GM19035 (cell line): ENCODE measurements at regions not wholly inside any gene's neighbourhood (a gene's known extent, or its start where the extent isn't known, plus 50 kb on each side); places are given as distances from the start of the nearest gene placed in this dataset.
"Not testable (repeated sequence)": the region's sequence is repeated elsewhere in the genome, so short reads cannot be mapped to it uniquely, and the experiment has no call there.

Experiments
- ATAC-seq: cut with Tn5 transposase; IDR thresholded peaks from one replicate; pipeline ENCODE4 v1.9.1; 2021; ENCODE audit not compliant: unreplicated experiment

DNA sequence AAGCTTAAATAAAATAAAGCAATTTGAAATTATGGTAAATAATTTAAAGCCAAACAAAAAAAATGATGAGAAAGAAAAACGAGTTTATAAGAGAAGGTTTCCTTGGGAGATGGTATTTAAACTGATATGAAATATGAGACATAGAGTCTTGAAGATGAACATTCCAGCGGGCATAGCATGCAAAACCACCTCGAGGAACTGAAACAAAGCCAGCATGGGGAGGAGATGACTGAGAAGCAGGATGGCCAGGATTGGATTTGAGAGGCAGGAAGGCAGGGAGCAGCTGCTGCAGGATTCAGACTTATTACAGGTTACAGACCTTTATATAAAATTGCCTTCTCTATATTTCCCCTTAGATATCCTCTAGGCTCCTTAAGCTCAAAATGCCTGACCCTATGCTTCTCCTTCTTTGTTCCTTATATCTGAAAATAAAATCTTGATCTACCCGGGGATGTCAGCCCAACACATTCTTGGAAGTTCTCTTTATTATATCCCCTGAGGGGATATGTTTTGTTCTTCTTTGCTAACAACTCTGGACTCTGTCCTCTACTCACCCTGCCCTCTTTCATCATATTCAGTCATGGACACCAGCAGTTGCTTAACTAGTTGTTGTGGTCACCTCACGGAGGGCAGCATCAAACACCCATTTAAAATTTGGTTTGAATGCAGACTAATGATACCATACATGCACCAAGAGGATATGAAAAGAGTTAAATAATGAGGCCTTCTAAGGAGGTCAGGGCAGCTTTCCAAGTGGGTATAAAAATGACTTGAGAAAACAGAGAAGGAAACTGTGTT lies 719.1 kb upstream of the B3GALT2 start:
- no peak for ATAC-seq

DNA sequence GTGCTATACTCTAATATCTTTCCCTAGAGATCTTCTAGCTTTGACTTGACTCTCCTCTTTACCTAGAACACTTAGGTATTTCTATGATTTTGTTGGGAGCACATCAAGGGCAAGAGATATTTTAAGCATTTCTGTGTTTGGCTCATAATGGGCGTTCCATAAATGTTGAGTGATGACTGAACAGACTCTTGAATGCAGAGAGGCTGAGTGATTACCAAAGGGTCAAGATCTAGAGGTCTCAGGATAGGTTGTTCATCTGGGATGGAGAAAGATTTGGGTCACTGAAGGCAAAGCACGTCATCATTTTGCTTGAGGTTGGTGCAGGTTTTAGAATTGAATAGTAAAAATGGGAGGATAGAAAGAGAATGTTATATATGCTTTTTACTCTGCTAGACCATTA lies 705.4 kb upstream of the B3GALT2 start:
- ATAC-seq = no peak

DNA sequence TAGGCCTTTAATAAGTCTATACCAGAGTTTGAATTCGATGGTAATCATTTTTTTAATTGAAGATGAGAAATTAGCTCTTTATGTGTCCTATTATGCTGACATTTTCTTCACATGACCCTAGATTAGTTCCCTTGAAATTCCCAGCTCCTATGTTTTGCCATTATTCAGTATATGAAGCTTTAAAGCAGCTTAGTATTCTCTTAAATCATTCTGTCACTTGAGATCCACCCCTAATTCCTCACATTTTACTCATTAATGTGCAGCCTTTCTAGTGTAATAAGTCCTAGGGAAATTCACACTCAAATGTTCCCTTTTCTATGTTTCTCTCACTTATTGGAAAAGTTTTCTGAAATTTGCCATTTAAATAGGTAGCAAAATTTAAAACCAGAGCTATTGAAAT lies 704.5 kb upstream of the B3GALT2 start:
- no peak for ATAC-seq

- ATAC-seq = no peak
Observed at GRCh38 chr1:193884848-193885558, 698.6 kb upstream of the B3GALT2 start.

DNA sequence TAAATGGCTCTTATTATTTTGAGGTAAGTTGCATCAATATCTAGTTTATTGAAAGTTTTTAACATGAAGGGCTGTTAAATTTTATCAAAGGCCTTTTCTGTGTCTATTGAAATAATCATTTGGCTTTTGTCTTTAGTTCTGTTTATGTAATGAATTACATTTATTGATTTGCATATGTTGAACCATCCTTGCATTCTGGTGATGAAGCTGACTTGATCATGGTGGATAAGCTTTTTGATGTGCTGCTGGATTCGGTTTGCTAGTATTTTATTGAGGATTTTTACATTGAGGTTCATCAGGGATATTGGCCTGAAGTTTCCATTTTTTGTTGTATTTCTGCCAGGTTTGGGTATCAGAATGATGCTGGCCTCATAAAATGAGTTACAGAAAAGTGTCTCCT lies 691.5 kb upstream of the B3GALT2 start:
- not testable (repeated sequence) for ATAC-seq

DNA sequence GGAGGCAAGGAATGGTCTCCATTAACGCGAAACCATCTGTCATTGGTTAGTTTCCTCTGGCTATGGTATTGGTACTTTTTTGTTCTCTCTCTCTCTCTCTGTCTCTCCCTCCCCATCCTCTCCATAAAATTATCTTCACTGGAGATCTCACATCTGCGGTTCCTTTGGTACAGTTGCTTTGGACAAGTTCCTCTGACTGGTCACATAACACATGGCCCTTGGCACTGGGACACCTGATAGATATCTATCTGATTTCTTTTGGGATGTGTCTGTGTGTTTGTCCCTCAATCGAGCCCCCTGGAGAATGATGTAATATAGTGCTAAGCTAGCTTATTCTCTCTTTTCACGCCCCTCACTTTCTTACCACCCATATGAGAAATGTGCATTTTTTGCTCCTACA lies 682.0 kb upstream of the B3GALT2 start:
- no peak for ATAC-seq

DNA sequence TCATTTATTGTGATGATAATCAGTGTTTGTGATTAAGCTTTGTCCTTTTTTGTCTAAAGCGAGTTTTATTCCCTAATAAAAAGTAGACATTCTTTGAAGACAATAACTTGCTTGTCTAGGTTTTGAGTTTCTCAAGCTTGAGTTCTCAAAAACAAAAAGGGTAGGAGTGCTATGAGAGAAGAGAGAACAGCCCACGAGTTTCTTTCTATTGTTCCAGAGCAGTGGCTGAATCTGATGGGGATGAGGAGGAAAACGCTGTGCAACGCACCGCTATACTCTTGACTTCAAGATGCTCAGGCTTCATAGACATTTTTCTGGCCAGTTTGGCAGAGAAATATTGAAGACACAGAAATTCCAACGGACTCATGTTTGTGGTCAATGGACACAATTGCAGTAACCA lies 669.8 kb upstream of the B3GALT2 start:
- no peak for ATAC-seq

GRCh38 chr1:193850745-193851144 lies 664.3 kb upstream of the B3GALT2 start:
- ATAC-seq = no peak

DNA sequence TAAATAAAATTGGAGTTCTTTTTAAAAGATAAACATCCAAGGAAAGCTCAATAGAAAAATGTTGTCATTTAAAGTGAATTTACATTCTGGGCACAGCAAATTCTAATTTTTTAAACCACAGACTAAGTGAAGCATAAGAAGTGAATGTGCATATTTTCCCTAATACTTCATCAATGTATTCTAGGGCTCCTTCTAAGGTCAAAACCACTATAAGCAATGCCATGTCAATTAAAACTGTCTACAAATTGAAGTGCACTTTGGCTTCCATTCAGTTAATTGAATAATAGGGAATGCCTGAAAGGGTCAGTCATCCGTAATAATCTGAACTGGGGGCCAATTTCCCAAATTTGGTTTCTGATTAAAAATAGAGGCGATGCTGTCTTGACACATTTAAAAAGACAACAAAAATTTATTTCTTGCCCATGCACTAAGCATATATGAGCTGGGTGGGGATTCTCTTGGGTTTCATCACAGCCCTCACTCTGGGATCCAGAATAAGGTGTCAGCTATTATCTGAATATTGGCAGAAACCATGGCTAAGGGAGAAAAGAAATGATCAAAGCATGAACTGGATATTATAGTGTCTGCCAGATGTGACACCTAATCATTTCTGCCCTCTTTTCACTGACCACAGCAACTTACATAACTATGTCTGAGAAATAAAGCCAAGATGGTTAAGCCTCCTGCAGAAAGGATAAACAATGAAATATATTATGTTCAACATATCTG lies 660.6 kb upstream of the B3GALT2 start:
- ATAC-seq = no peak

- no peak for ATAC-seq
Observed at GRCh38 chr1:193846411-193846810, 660.0 kb upstream of the B3GALT2 start.

DNA sequence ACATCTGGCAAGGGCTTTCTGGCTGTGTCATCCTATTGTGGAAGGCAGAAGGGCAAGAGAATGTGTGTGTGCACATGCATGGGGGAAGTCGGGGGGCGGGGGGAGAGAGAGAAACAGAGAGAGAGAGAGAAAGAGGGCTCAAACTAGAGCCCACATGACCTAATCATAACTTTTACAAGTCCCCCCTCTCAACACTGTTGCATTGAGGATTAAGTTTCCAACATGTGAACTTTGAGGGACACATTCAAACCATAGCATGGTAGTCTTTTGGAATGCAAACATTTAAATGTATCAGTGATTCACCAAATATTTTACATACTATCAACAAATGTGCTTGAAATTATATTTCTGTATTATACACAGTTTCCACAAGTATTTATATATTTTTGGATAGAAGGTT lies 655.4 kb upstream of the B3GALT2 start:
- no peak for ATAC-seq

- ATAC-seq = no peak
Observed at GRCh38 chr1:193831465-193831864, 645.1 kb upstream of the B3GALT2 start.

GRCh38 chr1:193827516-193827915 lies 641.1 kb upstream of the B3GALT2 start:
- ATAC-seq = no peak

- no peak for ATAC-seq
Observed at GRCh38 chr1:193819376-193819775, 633.0 kb upstream of the B3GALT2 start.

DNA sequence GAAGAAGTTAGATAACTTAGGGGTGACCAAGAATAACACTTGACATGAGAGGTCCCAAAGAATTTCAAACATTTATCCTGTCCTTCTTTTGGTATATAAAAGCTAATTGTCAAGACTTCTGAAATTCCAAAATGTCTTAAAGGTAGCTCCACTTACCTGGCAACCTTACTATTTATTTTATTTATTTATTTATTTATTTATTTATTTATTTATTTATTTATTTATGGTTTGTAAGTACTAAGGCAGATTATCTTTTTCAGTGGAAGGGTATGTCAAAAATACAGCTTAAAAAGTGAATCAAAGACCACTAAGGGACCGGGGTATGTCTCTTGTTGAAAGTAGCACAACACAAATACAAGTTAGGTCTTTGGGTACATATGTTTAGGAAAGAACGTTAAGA lies 620.8 kb upstream of the B3GALT2 start:
- no peak for ATAC-seq

DNA sequence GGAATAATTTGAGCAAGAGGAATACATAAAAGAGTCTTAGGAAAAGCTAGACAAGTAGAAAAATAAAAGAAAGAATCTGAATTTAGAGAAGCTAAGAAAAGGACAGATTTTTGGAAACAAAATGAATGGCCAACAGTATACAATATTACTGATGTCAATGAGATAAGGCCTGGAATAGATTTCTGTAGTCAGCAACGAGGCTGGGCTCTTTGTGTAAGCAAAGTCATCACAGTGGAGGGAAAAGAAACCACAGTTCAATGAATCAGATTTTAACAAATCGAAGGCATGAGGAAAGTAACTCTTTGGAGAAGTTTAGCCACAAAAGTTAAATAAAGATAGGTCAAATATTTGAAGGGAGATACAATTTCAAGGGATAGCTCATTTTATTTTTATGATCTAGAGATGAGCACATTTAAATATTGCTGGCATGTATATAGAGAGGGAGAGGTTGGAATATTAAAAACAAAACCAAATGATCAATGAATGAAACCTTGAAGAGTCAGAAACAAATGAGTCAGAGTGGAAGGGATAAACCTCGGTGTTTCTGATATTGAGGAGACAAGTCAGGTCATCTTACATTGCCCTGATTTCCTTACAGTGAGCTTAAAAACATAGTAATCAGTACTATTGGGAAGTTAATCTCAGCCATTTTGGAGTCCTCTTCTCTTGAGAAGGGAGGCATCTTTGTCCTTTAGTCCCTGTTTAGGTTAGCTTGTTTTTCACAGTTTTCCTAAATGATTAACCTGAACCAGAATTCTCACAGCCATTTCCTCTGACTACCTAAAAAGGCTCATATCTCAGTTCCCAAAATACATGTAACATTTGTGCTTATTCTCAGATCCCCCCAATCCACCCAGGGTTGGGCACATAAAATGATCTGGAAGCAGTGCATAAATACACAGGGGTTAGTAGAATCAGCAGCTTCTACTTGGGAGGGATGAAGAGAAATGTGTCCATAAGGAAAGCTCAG lies 620.0 kb upstream of the B3GALT2 start:
- ATAC-seq = no peak

- no peak for ATAC-seq
Observed at GRCh38 chr1:193799948-193800690, 613.7 kb upstream of the B3GALT2 start.

DNA sequence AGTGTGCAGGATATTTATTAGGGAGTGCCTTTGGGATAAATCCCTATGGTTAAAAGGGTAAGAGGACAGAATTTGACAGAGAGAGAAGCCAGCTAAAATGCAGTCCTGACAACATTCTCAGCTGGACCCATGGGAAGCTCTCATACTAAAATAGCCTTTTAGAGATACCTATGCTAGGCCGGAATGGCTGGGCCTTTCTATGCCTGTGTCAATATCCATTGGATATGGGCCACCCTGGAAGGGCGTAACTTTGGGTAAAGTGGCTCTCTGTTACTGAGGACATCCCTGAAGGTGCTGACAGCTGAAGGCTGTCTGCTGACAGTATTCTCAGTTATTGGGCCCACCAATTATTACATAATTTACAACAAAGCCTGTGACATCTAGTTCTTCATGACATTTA lies 613.0 kb upstream of the B3GALT2 start:
- ATAC-seq = no peak

- no peak for ATAC-seq
Observed at GRCh38 chr1:193794239-193794638, 607.8 kb upstream of the B3GALT2 start.

- ATAC-seq = no peak
Observed at GRCh38 chr1:193791746-193792145, 605.3 kb upstream of the B3GALT2 start.
